Fibroblast of lung (primary cell): ENCODE measurements at regions not wholly inside any gene's neighbourhood (a gene's known extent, or its start where the extent isn't known, plus 50 kb on each side); places are given as distances from the start of the nearest gene placed in this dataset.

Experiments used
- DNase-seq, 2 donors: peaks; one replicate each; pipeline versions ENCODE4 v3.0.0 to v3.0.0-alpha.2; 2010; ENCODE audit warnings: low read depth in 2 of 2
- H2AFZ ChIP-seq: 2 replicates; pipeline ENCODE4 v1.5.1; 2012; ENCODE audit warnings: low read length, control low read depth, inconsistent platforms
- H3K27ac ChIP-seq: 2 replicates; pipeline ENCODE4 v1.5.1; 2011; ENCODE audit warnings: low read length, control low read depth; ENCODE audit not compliant: insufficient read depth
- H3K27me3 ChIP-seq: 2 replicates; pipeline ENCODE4 v1.5.1; 2011; ENCODE audit warnings: mild to moderate bottlenecking, low read length; ENCODE audit not compliant: control insufficient read depth, insufficient read depth
- H3K36me3 ChIP-seq: 2 replicates; pipeline ENCODE4 v1.5.1; 2011; ENCODE audit warnings: low read length; ENCODE audit not compliant: control insufficient read depth, insufficient read depth
- H3K4me1 ChIP-seq: 2 replicates; pipeline ENCODE4 v1.5.1; 2011; ENCODE audit warnings: low read length; ENCODE audit not compliant: control insufficient read depth, insufficient read depth; ENCODE audit errors: extremely low read depth
- H3K4me2 ChIP-seq: 2 replicates; pipeline ENCODE4 v1.5.1; 2011; ENCODE audit warnings: low read length, control low read depth; ENCODE audit not compliant: insufficient read depth; ENCODE audit errors: extremely low read depth
- H3K4me3 ChIP-seq, 4 experiments: fragments of 200-600 bp in 1 of 4; sonication (generic) in 1 of 4; replicated peaks in 1 of 4; 2 replicates each; pipeline ENCODE4 v1.5.1; 2011 to 2016; ENCODE audit warnings: low read length in 4 of 4, low read depth in 3 of 4, mild to moderate bottlenecking in 3 of 4, control low read depth in 2 of 4, inconsistent platforms in 1 of 4, mixed read lengths in 1 of 4; ENCODE audit not compliant: insufficient read depth in 1 of 4; ENCODE audit errors: control extremely low read depth in 1 of 4
- H3K79me2 ChIP-seq: 2 replicates; pipeline ENCODE4 v1.5.1; 2012; ENCODE audit warnings: mild to moderate bottlenecking, low read length, inconsistent platforms; ENCODE audit not compliant: control insufficient read depth, insufficient read depth
- H3K9ac ChIP-seq: 2 replicates; pipeline ENCODE4 v1.5.1; 2011; ENCODE audit warnings: mild to moderate bottlenecking, low read length, control low read depth; ENCODE audit not compliant: insufficient read depth
- H3K9me3 ChIP-seq: 2 replicates; pipeline ENCODE4 v1.5.1; 2012; ENCODE audit warnings: low read depth, low read length; ENCODE audit not compliant: control insufficient read depth, insufficient read depth
- H4K20me1 ChIP-seq: 2 replicates; pipeline ENCODE4 v1.5.1; 2011; ENCODE audit warnings: low read length; ENCODE audit not compliant: control insufficient read depth, insufficient read depth; ENCODE audit errors: extremely low read depth
- EZH2 ChIP-seq: IDR thresholded peaks from 2 replicates; pipeline ENCODE4 v1.5.1; 2012; ENCODE audit warnings: low read length, control low read depth, mild to moderate bottlenecking; ENCODE audit errors: missing control alignments
- TF ChIP-seq, protein P1 (sequence below), 2 donors: IDR thresholded peaks in 1 of 2; conservative IDR thresholded peaks in 1 of 2; 1 replicate in 1 of 2; 2 replicates in 1 of 2; pipeline ENCODE4 v1.5.1; 2011 to 2012; ENCODE audit warnings: low read length in 2 of 2, control low read depth in 1 of 2, inconsistent platforms in 1 of 2, low read depth in 1 of 2, mild to moderate bottlenecking in 1 of 2

DNA sequence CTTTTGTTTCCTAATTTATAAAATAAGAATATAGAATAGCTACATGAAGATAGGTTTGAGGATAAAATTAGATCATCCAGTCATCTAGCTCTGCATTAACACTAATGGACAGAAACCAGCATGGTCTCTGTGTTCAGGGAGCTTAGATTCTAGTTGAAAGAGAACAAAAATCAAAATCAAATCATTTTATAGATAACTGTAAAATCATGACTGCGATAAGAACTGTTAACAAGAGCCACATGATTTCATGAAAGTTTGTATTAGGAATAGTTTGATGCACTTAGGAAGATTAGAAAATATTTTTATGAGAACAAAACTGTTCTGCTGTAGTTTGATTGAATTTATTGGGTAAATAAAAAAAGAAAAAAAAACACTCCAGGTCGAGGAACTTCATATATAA lies 1074.7 kb downstream of the MAT2B start:
- no peak for DNase-seq
- no peak overlapping the region for H3K4me2 ChIP-seq
- no peak overlapping the region for H3K4me3 ChIP-seq
- TF ChIP-seq EZH2: no peak
- H3K36me3 ChIP-seq: no peaks in the 10 kb centered on the region
- H3K27me3 ChIP-seq: no peaks in the 10 kb centered on the region
- H4K20me1 ChIP-seq: no peaks in the 10 kb centered on the region
- H3K9ac ChIP-seq: no peak overlapping the region
- H3K9me3 ChIP-seq: no peaks in the 10 kb centered on the region
- H3K4me1 ChIP-seq: no peaks in the 10 kb centered on the region
- H2AFZ ChIP-seq: no peak overlapping the region
- no peaks in the 10 kb centered on the region for H3K79me2 ChIP-seq
- no peak overlapping the region for H3K27ac ChIP-seq

DNA sequence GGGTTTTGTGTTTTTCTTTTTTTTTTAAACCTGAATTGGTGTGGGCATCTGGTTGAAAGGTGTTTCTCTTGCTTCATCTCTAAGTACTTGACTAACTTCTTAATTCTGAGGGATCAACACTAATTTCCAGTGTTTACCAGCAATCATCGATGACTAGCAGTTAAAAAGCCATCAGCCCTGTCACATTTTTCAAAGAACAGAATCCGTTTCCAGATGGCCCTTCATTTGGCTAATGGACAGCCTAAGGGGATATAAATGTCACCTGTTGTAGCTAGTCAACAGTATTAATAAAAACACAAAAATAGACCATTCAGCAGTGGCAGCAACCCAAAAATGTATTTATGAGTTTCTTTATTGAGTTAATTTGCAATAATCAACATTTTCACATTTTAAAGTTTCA lies 1076.5 kb downstream of the MAT2B start:
- no peak for DNase-seq
- no peak overlapping the region for H3K9ac ChIP-seq

DNA sequence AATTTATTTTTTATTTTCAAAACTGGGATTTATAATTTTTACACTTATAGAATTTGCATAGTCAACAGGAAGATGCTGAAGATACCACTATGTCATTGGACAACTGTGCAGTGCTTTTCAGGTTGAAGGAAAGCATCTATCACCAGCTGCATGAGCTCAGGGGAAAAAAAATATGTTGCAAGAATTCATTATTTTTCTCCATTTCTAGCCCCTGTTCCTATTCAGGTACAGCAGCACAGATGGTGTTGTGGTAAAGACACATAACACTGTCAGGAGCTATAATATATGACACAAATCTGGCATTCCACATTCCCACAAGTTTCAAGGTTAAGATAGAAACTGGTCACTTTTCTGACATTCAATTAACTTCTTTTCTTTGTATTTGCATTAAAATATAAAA lies 1088.6 kb downstream of the MAT2B start:
- Histone ChIP-seq H2AFZ (no peak overlapping the region), H3K4me3 (no peak overlapping the region), H3K36me3 (no peaks in the 10 kb centered on the region), H3K27me3 (no peaks in the 10 kb centered on the region), H3K9me3 (no peaks in the 10 kb centered on the region), H3K4me2 (no peak overlapping the region), H3K79me2 (no peaks in the 10 kb centered on the region), H3K27ac (no peak overlapping the region), H3K9ac (no peak overlapping the region), H4K20me1 (no peaks in the 10 kb centered on the region), H3K4me1 (no peaks in the 10 kb centered on the region)
- DNase-seq: no peak
- TF ChIP-seq, protein P1, sequence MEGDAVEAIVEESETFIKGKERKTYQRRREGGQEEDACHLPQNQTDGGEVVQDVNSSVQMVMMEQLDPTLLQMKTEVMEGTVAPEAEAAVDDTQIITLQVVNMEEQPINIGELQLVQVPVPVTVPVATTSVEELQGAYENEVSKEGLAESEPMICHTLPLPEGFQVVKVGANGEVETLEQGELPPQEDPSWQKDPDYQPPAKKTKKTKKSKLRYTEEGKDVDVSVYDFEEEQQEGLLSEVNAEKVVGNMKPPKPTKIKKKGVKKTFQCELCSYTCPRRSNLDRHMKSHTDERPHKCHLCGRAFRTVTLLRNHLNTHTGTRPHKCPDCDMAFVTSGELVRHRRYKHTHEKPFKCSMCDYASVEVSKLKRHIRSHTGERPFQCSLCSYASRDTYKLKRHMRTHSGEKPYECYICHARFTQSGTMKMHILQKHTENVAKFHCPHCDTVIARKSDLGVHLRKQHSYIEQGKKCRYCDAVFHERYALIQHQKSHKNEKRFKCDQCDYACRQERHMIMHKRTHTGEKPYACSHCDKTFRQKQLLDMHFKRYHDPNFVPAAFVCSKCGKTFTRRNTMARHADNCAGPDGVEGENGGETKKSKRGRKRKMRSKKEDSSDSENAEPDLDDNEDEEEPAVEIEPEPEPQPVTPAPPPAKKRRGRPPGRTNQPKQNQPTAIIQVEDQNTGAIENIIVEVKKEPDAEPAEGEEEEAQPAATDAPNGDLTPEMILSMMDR (conservative IDR thresholded peaks at IDR 0.05 in 1 of 2, IDR thresholded peaks at IDR 0.05 in 1 of 2; ENCODE audit: low read depth in 1 of 2, low read length in 2 of 2): no peak
- TF ChIP-seq EZH2: no peak

More for the DNA sequence above, 1076.5 kb downstream of the MAT2B start:
- Histone ChIP-seq H3K9me3 (no peaks in the 10 kb centered on the region), H3K79me2 (no peaks in the 10 kb centered on the region), H2AFZ (no peak overlapping the region), H3K4me3 (no peak overlapping the region), H3K4me2 (no peak overlapping the region), H3K4me1 (no peaks in the 10 kb centered on the region), H3K27ac (no peak overlapping the region), H3K36me3 (no peaks in the 10 kb centered on the region), H3K27me3 (no peaks in the 10 kb centered on the region), H4K20me1 (no peaks in the 10 kb centered on the region)
- TF ChIP-seq, protein P1 (conservative IDR thresholded peaks at IDR 0.05 in 1 of 2, IDR thresholded peaks at IDR 0.05 in 1 of 2; ENCODE audit: low read depth in 1 of 2, low read length in 2 of 2): no peak
- no peak for TF ChIP-seq EZH2
